ENCODE measurements at regions not wholly inside any gene's neighbourhood (a gene's known extent, or its start where the extent isn't known, plus 50 kb on each side); places are given as distances from the start of the nearest gene placed in this dataset.

DNA sequence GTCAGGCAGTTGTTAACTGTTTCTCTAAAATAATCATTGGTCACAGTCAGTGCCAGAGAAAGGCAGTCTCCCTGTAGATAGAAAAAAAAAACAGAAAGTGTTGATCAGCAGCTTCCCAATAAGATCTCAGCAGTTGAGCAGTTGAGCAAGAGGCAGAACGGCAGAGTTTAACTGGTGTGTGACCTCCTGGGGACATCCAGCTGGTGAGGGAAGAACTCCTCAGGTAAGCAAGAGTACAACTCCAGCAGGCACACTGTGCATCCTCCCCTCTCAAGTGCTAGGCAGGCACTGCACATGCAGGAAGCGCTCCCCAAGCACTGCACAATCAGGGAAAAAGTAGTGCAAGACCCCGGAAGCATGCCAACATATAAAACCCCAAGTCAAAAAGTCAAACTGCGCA lies 1287.2 kb downstream of the NSUN3 start:
- no peak for DNase-seq

DNA sequence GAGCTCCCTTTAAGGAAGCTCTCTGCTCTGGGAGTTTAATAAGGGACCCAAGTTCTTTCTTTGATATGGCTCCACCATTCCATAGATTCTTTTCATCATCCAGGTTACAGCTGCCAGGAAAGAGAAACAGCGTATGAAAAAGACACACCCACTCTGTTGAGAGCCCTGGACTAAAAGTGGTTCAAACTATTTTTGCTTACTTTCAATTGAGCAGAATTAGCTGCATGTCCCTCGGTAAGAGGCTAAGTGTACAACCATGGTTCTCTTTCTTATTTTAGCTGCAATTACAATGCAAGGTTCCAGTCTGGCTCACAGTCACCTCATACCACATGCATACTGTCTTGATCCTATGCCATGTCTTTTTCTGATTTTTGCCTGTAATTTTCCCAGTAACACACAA lies 1288.3 kb downstream of the NSUN3 start:
- no peak for DNase-seq

DNA sequence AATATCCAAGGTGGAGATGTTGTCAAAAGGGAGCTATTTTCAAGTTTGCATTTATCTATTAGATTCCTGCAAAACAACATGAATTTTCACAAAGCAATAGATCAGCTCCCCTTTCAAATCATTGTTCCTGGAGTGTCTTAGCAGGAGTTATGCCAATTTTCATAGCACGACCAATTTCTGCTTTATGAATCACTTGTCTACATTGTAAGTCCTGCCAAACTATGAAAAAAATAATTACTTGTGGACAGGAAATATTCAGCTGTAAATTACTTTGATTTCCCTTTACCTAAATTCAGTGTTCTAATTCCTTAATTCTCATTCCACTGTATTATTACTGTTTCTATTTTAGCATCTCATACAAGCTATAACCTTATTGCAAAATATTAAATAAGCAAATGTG lies 1289.6 kb downstream of the NSUN3 start:
- DNase-seq, result no peak

DNA sequence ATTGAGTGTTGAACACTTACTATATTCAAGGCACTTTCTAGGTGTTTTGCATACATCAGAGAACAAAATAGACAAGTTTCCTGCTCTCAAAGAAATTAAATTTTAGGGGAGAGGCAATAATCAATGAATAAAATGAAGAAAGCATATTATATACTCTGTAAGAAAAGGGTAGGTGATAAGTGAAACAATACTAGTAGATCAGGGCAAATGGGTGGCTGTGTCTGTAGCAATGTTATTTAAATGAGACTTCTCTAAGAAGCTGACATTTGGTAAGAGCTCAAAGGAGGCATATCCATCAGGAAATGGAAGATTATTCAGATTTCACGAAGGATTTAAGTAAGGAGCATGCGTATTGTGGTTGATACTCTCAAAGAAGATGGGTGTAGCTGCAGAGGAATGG lies 1291.6 kb downstream of the NSUN3 start:
- DNase-seq, result no peak

DNA sequence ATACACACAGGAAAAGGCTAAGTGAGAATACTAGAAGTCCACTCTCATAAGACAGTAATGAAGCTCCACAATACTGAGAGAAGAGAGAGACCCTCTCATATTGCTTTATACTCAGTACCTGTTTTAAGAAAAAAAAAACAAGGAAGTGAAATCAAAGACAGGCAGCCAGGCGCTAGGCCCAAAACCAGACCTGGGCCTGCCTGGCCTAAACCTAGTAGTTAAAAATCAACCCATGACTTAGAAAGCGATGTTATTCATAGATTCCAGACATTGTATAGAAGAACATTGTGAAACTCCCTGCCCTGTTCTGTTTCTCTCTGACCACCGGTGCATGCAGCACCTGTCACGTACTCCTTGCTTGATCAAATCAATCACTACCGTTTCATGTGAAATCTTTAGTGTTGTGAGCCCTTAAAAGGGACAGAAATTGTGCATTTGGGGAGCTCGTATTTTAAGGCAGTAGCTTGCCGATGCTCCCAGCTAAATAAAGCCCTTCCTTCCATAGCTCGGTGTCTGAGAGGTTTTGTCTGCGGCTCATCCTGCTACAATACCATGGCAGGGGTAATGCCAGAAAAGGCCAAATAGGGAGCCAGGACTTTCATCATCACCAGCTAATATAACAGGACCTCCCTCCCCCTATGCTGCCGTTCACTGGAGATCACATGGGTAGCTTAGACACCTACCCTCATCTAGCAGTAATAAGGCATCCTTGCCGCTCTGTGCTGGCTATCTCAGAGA lies 1294.1 kb downstream of the NSUN3 start:
- no peak for DNase-seq

DNA sequence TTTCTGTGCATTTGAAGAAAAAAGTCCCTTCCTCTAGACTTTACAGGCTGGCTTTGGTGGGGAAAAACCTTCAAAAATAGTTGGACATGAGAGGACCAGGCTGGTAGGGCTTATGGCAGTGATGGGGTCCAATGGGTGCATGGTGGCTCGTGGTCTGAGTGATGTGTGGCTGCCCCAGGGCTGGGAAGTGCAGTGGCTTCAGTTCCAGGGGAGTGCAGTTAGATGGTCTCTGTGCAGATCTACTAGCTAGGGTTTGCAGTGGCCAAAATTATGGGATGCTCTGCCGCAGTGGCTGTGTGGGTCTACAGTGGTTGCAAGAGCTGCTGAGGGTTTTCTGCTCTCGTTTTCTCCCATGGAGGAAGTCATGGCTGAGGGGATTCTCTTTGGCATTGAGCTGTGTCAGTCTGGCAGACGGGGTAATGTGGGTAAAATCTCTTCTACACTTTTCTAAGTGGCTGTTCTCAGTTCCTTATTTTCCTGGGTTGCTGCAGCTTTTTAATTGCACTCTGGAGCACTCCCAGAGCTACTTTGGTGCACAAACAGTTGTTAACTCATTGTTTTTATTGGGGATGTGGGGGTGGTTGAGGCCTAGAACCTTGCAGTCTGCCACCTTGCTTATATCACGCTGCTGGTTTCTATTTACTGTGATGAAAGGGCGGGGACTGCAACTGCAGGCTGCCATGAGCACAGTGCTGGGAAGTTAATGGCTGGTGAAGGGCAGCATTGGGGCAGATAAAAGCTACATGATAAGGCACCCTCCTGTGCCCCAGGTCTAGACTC lies 1324.6 kb downstream of the NSUN3 start:
- no peak for DNase-seq

DNA sequence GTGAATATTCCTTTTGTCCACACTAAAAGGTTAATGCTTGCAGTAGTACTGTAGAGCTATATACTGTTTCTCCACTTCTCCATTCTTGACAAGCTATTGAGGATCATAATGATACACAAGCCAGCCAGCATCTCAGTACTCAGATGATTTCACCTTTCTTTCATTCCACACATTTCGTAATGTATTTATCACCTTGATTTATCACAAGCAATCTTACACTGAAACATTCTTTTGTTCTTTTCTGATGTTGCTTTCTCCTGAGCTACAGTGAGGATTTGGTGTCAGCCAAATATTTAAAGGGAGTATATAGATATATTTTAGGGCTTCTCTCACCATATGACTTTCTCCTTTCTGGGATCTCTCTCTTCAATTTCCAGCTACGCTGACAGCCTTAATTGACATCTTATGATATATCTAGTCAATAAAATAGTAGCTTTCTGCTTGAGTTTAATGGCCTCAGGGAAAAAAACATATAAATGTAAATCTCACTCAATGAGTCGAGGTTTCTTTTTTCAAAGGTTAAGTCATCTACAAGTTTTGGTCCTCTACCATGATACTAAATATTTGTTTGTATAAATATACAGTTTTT lies 1327.0 kb downstream of the NSUN3 start:
- DNase-seq, result no peak

DNA sequence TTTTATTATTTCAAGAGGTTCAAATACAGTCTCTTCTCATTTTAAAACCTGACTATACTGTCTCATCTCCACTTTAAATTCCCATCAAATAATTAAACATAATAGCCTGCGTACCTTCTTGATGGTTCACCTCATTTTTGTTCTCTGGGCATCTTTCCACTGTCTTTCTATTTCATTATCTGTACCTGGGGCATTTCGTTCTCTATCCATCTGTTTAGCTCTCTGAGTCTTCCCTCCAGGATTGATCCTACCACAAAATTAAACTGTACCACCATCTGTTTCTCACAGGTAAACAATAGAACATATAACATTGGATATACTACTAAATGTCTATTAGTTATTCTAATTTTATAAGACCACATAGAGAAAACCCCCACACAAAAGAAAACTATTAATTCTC lies 1331.4 kb downstream of the NSUN3 start:
- DNase-seq, result no peak

DNA sequence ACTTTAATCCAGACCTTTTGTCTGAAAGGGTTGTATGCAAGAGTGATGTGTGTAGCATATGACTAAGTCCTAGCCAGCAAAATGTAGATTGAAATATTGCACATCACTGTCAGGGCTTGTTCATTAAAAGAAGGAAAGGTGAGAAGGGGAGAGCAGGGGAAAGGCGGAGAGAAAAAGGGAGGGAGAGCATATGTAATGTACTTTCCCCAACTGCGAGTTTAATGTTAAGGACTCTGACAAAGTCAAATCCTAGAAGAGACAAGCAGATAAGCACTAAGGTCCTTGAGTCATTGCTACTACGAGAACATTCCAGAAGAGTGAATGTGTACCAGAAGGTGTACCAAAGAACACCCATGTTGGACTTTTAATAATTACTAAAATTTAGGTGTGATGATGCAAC lies 1336.7 kb downstream of the NSUN3 start:
- no peak for DNase-seq

DNA sequence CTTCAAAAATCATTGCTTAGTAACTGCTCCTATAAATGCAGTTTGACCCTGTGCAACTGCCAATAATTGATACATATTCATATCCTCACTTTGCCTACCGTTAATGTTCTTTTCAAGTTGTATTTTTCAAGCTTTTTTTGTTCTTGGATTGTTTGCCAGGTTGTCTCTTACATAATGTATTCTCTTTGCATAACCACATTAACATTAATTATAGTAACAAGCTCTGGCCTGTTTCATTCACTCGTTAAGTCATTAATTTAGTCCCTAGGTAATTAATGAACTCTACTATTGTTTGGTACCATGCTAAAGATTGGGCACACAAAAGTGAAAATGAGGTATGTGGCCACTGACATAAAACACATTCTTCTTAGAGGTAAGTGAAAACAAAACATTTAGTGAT lies 1338.8 kb downstream of the NSUN3 start:
- no peak for DNase-seq

DNA sequence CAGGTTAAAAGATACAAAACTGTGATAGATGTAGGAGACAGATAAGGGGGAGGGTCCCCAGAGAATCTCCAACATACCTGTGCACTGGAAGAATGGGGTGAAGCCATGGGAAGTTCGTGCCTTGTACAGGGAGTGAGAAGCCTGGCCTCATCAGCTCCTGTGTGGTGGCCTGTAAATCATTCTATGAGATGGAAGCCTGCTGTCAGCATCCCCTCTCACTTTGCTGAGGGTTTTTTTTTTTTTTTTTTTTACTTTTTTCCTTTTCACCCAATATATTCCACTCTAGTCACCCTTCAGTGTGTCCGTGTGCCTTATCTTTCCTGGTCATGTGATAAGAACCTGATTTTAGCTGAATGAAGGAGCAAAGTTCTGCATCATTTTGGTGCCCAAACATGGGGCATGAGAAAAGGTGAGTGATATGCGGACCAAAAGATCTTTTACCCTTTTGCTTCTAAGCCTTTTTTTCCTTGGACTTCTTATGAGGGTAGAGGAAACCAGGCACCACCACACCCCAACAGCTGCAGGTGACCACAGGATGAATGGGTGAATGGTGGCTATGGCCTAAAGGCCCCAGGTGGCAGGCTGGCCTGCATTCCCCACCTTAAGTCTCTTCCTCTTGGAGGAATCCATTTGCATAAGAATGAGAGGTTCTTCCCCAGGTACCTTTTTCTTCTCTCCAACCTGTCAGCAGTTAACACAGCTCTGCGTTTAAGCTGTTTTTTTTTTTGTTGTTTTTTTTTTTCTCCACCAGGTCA lies 1345.0 kb downstream of the NSUN3 start:
- no peak for DNase-seq

DNA sequence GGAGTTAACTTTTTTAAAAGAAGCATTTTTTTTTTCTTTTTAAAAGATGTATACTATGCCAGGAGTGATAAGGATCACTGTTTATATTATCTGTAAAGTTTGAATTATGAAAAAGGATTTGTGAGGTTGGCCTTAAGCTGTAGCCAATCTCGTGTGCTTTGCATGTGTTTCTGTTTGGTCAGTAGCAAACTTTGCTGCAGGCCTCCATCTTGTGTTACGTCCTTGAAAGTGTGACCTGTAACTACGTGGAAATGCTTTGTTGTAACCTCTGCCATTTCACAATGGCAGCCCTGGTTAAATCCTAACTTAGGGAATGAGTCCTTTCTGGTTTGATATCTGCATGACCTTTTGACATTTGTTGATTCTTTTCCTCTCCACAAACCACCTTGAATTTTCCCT lies 1345.6 kb downstream of the NSUN3 start:
- no peak for DNase-seq

DNA sequence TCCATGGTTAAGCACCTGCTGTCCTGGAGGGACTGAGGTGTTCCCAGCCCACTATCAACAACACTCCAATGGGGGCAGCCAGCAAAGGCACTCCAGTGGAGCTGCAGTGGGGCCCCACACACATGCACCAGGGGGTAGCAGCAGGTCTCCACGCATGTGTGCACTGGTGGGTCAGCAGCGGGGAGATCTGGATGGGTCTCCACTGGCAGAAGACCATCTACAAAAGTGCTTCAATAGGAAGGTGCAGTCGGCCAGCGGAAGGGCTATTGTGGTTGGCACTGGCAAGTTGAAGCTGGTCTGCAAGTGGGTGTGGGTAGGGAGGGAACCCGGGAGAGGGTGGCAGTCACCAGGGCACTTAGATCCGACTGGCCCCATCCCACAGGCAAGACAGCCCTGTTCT lies 1355.4 kb downstream of the NSUN3 start:
- no peak for DNase-seq

DNA sequence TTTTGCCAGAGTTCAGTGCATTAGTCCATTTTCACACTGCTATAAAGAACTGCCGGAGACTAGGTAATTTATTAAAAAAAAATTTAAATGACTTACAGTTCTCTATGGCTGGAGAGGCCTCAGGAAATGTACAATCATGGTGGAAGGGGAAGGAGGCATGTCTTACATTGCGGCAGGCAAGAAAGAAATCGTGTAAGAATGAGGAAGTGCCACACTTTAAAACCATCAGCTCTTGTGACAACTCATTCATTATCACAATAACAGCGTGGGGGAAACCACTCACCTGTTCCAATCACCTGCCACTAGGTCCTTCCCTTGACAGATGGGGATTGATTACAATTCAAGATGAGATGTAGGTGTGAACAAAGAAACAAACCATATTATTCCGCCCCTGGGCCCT lies 1361.4 kb downstream of the NSUN3 start:
- DNase-seq, result no peak

DNA sequence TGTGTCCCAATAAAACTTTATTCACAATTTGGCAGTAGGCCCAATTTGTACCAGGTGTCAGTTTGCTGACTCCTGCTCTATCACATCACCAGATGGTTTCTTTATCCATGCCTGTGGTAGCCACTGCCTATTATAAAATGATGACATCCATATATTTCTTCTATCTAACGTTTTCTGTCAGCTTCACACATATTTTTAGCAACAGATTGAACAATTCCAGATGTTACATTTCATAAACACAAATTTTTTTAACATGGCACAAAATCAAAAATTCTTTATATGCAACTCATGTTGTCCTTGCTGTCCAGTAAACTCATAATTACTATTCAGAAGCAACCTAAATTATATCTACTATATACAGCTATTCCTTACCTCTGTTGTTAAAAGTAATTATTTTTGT lies 1371.6 kb downstream of the NSUN3 start:
- no peak for DNase-seq

DNA sequence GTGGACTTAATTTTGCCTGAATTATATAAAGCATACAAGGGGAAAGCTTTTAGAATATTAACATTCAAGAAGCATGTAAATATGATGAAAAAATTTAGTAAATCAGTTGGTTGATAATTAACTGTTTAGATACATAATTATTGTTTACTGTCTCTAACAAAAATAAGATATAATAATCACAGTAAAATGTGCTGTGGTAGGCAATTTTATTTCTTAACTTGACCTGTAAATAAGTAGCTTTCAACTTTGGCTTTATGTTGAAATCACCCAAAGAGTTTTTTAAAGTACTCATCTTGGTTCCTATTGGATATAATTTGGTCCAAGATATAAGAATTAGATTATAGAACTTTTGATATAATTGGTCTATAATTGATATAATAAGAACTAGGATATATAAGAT lies 1374.5 kb downstream of the NSUN3 start:
- no peak for DNase-seq

DNA sequence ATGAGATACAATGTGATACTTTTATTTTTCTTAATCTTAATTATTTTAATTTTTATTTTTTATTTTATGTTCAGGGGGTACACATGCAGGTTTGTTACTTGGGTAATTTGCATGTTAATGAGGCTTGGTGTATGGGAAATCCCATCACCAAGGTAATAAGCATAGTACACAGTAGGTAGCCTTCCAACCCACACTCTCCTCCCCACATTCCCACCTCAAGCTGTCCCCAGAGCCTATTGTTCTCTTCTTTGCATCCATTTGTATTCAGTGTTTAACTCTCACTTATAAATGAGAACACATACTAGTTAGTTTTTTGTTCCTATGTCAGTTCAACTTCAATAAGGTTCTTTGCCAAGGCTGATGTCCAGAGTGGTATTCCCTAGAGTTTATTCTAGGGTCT lies 1375.4 kb downstream of the NSUN3 start:
- DNase-seq, result no peak

DNA sequence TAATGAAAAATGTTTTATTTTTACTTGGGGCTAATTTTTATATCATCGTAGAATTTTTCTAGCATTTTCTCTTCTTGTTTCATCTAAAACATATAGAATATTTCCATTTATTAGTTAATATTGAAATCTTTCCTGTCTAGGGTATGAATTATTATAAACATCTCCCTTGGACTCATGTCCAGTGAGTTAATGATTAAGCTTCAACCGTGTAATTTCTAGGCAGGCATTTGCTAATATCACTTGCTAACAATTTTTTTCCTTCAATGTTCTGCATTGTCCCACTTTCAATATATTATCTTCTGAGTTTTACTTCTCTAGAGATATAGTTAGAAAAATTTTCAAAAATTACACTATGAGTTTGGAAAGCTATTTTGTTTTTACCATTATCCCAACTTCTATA lies 1371.6 kb upstream of the EPHA6 start:
- no peak for DNase-seq

DNA sequence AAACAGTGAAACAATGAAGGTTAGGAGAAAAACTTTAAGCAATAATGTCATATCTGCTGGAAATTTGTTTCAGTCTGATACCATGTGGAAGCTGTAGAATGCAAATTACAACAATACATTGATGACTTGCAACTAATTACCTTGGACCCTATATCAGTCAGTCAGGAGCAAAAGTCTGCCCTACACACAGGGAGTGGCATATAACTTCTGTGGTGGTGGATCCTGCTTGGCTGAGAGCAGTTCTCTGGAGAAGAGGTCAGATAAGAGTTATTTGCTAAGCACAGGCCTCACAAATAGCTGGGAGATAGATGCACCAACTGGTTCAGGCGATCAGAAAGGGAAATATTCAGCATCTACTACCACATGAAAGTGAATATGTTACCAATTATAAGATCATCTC lies 1364.6 kb upstream of the EPHA6 start:
- no peak for DNase-seq

DNA sequence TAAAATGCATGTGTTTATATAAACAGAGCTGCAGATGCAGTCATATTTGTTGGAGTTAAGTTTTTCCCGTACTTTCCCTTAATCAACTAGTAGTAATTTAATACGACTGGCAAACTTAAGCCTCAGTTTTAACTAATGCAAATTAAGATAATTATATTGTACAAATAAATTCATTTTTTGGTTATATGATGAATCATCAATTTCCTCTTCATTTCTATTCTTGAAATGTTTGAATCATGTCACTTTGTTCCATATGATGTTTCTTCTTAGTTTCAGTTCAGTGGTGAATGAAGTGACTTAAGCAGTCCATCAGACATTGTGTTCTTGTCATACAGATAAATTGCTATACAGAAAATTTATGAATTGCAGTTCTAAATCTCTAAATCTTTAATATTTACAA lies 1361.2 kb upstream of the EPHA6 start:
- DNase-seq, result no peak

DNA sequence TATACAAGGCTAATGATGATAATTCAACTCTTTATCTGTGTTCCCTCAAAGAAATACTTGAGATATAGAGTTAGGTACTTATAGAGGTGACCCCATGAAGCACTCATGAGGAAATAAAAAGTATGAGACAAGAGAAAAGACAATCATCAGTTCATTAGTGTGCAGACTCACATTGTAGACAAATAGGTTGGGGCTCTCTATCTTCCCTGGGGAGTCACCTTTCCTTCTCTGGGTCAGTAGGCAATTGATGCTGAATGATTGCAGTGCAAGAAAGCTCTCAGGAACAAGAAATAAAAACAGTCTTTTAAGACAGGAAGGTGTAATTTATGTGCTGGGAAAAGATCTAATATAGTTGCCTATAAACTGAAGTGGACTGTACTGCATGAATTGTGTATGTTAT lies 1357.6 kb upstream of the EPHA6 start:
- DNase-seq, result no peak

DNA sequence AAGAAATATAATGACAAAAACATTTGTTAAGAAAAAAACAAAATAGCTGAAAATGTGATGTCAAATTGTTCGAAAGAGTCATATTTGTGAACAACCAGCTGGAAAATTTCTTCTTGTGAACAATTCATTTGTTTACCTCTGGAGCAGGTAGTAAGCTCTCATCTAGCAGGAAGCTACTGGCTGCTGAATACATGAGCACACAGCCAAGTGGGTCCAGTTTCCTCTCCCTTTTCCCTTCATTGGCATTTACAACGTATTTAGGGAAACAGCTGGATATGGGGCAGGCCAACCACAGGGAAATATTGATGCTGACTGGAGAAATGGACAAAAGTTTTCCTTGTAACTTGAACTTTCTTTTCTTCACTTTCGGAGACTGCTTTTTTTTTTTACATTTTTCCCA lies 1354.7 kb upstream of the EPHA6 start:
- no peak for DNase-seq
